GM23338 (cell line): ENCODE measurements at regions not wholly inside any gene's neighbourhood (a gene's known extent, or its start where the extent isn't known, plus 50 kb on each side); places are given as distances from the start of the nearest gene placed in this dataset.

Experiments used
- ATAC-seq: fragments of 200-7000 bp; cut with Tn5 transposase; 3 replicates; pipeline ENCODE4 v1.9.1; 2020
- DNase-seq: peaks from one replicate; pipeline ENCODE4 v3.0.0-alpha.2; 2015; ENCODE audit warnings: low spot score
- H2AFZ ChIP-seq: fragments of 200-600 bp; sonication (generic); 2 replicates; pipeline ENCODE4 v1.8.0; 2016; ENCODE audit warnings: antibody characterized with exemption, mild to moderate bottlenecking, moderate library complexity
- H3F3A ChIP-seq: fragments of 200-600 bp; sonication (generic); replicated peaks from 2 replicates; pipeline ENCODE4 v1.8.0; 2017; ENCODE audit warnings: antibody characterized with exemption, mixed run types, low read depth
- H3K27ac ChIP-seq: fragments of 200-600 bp; sonication (generic); 2 replicates; pipeline ENCODE4 v1.6.1; 2016; ENCODE audit warnings: low read depth
- H3K27me3 ChIP-seq: fragments of 200-600 bp; sonication (generic); 2 replicates; pipeline ENCODE4 v1.8.0; 2016; ENCODE audit warnings: mild to moderate bottlenecking, mixed run types, moderate library complexity; ENCODE audit not compliant: insufficient read depth
- H3K36me3 ChIP-seq: fragments of 200-600 bp; sonication (generic); 2 replicates; pipeline ENCODE4 v1.8.0; 2016; ENCODE audit warnings: mild to moderate bottlenecking; ENCODE audit not compliant: insufficient read depth
- H3K4me1 ChIP-seq: fragments of 200-600 bp; sonication (generic); 2 replicates; pipeline ENCODE4 v1.8.0; 2016; ENCODE audit warnings: mild to moderate bottlenecking, moderate library complexity; ENCODE audit not compliant: insufficient read depth
- H3K4me2 ChIP-seq: fragments of 200-600 bp; sonication (generic); 2 replicates; pipeline ENCODE4 v1.7.1; 2017; ENCODE audit warnings: mixed run types
- H3K4me3 ChIP-seq: fragments of 200-600 bp; sonication (generic); 2 replicates; pipeline ENCODE4 v1.6.1; 2016; ENCODE audit warnings: mixed run types
- H3K79me2 ChIP-seq: fragments of 200-600 bp; sonication (generic); replicated peaks from 2 replicates; pipeline ENCODE4 v1.8.0; 2017; ENCODE audit warnings: mild to moderate bottlenecking; ENCODE audit not compliant: insufficient read depth
- H3K9me2 ChIP-seq: fragments of 200-600 bp; sonication (generic); 2 replicates; pipeline ENCODE4 v1.8.0; 2017; ENCODE audit not compliant: insufficient read depth
- H4K20me1 ChIP-seq: fragments of 200-600 bp; sonication (generic); replicated peaks from 2 replicates; pipeline ENCODE4 v1.8.0; 2017; ENCODE audit warnings: mild to moderate bottlenecking; ENCODE audit not compliant: insufficient read depth
- H3K27ac Mint-ChIP-seq: 2 replicates; pipeline ENCODE4 v1.8.0; 2020; ENCODE audit warnings: inconsistent platforms, mild to moderate bottlenecking, moderate library complexity, mixed read lengths
- H3K27me3 Mint-ChIP-seq: 3 replicates; pipeline ENCODE4 v1.8.0; 2022; ENCODE audit warnings: low read depth, mild to moderate bottlenecking, moderate library complexity, mixed read lengths, inconsistent platforms; ENCODE audit not compliant: insufficient read depth, poor library complexity
- H3K36me3 Mint-ChIP-seq: 3 replicates; pipeline ENCODE4 v1.8.0; 2021; ENCODE audit warnings: low read depth, mild to moderate bottlenecking, inconsistent platforms, moderate library complexity, mixed read lengths
- H3K4me1 Mint-ChIP-seq: 3 replicates; pipeline ENCODE4 v1.8.0; 2020; ENCODE audit warnings: mild to moderate bottlenecking, inconsistent platforms, mixed read lengths
- H3K4me3 Mint-ChIP-seq: 3 replicates; pipeline ENCODE4 v1.8.0; 2021; ENCODE audit warnings: moderate library complexity, mild to moderate bottlenecking, inconsistent platforms, mixed read lengths
- H3K9me3 Mint-ChIP-seq: 3 replicates; pipeline ENCODE4 v1.8.0; 2020; ENCODE audit warnings: moderate library complexity, mild to moderate bottlenecking, inconsistent platforms, mixed read lengths
- CREB1 ChIP-seq: fragments of 250-450 bp; sonication (Bioruptor Pico); IDR thresholded peaks from 2 replicates; pipeline ENCODE4 v1.5.0; 2020; ENCODE audit warnings: low read depth, mild to moderate bottlenecking, moderate library complexity
- EZH2 ChIP-seq: fragments of 200-600 bp; sonication (generic); IDR thresholded peaks from one replicate; pipeline ENCODE4 v1.8.0; 2017; ENCODE audit warnings: antibody characterized with exemption, mild to moderate bottlenecking, low read depth; ENCODE audit not compliant: unreplicated experiment
- EZH2phosphoT487 ChIP-seq: fragments of 200-600 bp; sonication (generic); IDR thresholded peaks from one replicate; pipeline ENCODE4 v1.8.1; 2018; ENCODE audit warnings: antibody characterized with exemption; ENCODE audit not compliant: unreplicated experiment
- JUNB ChIP-seq: IDR thresholded peaks from one replicate; pipeline ENCODE4 v1.6.1; 2016; ENCODE audit warnings: antibody characterized with exemption; ENCODE audit not compliant: unreplicated experiment
- NANOG ChIP-seq: IDR thresholded peaks from 2 replicates; pipeline ENCODE4 v1.6.1; 2016; ENCODE audit warnings: antibody characterized with exemption, borderline replicate concordance
- POLR2AphosphoS5 ChIP-seq: IDR thresholded peaks from 2 replicates; pipeline ENCODE4 v1.6.1; 2016; ENCODE audit warnings: antibody characterized with exemption, low read depth
- STAT1 ChIP-seq: IDR thresholded peaks from one replicate; pipeline ENCODE4 v1.6.1; 2016; ENCODE audit warnings: antibody characterized with exemption; ENCODE audit not compliant: unreplicated experiment
- ZNF114 ChIP-seq: fragments of 250-450 bp; sonication (Bioruptor Pico); IDR thresholded peaks from 2 replicates; pipeline ENCODE4 v1.5.0; 2020; ENCODE audit warnings: mild to moderate bottlenecking, moderate library complexity
- ZNF331 ChIP-seq: fragments of 250-450 bp; sonication (Bioruptor Pico); IDR thresholded peaks from 2 replicates; pipeline ENCODE4 v1.5.0; 2020; ENCODE audit warnings: low read depth, mild to moderate bottlenecking, moderate library complexity
- TF ChIP-seq, protein P1 (sequence below): IDR thresholded peaks from one replicate; pipeline ENCODE4 v1.6.1; 2018; ENCODE audit warnings: antibody characterized with exemption; ENCODE audit not compliant: unreplicated experiment
- TF ChIP-seq, protein P2 (sequence below): IDR thresholded peaks from 2 replicates; pipeline ENCODE4 v1.6.1; 2016; ENCODE audit warnings: antibody characterized with exemption
- TF ChIP-seq, protein P3 (sequence below), 2 experiments: fragments of 200-600 bp in 1 of 2; sonication (generic) in 1 of 2; conservative IDR thresholded peaks; 2 replicates each; pipeline versions ENCODE4 v1.5.1 to v1.6.1; 2016 to 2017; ENCODE audit warnings: antibody characterized with exemption in 2 of 2, low read depth in 2 of 2, mild to moderate bottlenecking in 2 of 2, moderate library complexity in 1 of 2
- TF ChIP-seq, protein P4 (sequence below): fragments of 250-450 bp; sonication (Bioruptor Pico); IDR thresholded peaks from 2 replicates; pipeline ENCODE4 v1.5.0; 2020; ENCODE audit warnings: mild to moderate bottlenecking, moderate library complexity

DNA sequence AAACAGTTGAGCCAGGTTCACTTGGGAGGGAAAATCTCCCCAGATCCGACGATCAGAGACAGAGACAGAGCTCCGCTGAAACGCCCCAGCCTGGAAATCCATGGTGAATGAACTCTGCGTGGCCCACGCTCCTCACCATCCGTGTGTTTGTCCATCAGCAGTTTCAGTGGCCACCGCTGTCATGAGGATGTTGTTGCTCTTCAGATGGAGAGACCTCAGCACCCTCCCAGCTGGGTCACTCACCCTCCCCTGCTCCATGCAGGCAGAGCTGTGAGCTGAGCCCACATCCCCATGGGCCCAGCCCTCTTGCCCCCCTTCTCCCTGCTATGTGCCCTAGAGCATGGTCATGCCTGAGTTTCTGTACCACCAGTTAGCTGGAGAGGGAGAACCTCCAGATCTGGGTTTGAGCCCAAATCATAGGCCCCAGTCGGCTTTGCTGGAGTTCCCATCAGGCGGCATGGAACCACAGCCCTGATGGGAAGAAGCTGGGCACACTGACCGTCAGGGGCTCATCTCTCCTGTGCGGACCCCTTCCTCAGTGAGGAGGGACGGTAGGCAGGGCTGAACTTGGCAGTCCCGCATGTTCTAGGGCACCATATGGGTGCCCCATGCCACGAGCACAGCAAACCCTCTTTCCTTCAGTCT is 154.4 kb upstream of the COL5A1 start:
- Histone ChIP-seq H3K27me3 (no peaks in the 10 kb centered on the region), H3K4me1 (no peaks in the 10 kb centered on the region), H3K36me3 (no peaks in the 10 kb centered on the region), H2AFZ (no peak overlapping the region), H3K27ac (no peak overlapping the region), H3K4me3 (no peak overlapping the region), H3K9me2 (no peaks in the 10 kb centered on the region), H3F3A (no peaks in the 10 kb centered on the region), H4K20me1 (no peaks in the 10 kb centered on the region), H3K79me2 (no peaks in the 10 kb centered on the region), H3K4me2 (no peak overlapping the region)
- TF ChIP-seq, protein P1, sequence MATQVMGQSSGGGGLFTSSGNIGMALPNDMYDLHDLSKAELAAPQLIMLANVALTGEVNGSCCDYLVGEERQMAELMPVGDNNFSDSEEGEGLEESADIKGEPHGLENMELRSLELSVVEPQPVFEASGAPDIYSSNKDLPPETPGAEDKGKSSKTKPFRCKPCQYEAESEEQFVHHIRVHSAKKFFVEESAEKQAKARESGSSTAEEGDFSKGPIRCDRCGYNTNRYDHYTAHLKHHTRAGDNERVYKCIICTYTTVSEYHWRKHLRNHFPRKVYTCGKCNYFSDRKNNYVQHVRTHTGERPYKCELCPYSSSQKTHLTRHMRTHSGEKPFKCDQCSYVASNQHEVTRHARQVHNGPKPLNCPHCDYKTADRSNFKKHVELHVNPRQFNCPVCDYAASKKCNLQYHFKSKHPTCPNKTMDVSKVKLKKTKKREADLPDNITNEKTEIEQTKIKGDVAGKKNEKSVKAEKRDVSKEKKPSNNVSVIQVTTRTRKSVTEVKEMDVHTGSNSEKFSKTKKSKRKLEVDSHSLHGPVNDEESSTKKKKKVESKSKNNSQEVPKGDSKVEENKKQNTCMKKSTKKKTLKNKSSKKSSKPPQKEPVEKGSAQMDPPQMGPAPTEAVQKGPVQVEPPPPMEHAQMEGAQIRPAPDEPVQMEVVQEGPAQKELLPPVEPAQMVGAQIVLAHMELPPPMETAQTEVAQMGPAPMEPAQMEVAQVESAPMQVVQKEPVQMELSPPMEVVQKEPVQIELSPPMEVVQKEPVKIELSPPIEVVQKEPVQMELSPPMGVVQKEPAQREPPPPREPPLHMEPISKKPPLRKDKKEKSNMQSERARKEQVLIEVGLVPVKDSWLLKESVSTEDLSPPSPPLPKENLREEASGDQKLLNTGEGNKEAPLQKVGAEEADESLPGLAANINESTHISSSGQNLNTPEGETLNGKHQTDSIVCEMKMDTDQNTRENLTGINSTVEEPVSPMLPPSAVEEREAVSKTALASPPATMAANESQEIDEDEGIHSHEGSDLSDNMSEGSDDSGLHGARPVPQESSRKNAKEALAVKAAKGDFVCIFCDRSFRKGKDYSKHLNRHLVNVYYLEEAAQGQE = no peak
- TF ChIP-seq ZNF114 (CRISPR knock-in tag) (no peak), JUNB (no peak), ZNF331 (CRISPR knock-in tag) (no peak), EZH2phosphoT487 (no peak), EZH2 (no peak), STAT1 (no peak), NANOG (no peak), CREB1 (CRISPR knock-in tag) (no peak), POLR2AphosphoS5 (no peak)
- TF ChIP-seq, protein P2, sequence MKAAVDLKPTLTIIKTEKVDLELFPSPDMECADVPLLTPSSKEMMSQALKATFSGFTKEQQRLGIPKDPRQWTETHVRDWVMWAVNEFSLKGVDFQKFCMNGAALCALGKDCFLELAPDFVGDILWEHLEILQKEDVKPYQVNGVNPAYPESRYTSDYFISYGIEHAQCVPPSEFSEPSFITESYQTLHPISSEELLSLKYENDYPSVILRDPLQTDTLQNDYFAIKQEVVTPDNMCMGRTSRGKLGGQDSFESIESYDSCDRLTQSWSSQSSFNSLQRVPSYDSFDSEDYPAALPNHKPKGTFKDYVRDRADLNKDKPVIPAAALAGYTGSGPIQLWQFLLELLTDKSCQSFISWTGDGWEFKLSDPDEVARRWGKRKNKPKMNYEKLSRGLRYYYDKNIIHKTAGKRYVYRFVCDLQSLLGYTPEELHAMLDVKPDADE = no peak
- TF ChIP-seq, protein P3, sequence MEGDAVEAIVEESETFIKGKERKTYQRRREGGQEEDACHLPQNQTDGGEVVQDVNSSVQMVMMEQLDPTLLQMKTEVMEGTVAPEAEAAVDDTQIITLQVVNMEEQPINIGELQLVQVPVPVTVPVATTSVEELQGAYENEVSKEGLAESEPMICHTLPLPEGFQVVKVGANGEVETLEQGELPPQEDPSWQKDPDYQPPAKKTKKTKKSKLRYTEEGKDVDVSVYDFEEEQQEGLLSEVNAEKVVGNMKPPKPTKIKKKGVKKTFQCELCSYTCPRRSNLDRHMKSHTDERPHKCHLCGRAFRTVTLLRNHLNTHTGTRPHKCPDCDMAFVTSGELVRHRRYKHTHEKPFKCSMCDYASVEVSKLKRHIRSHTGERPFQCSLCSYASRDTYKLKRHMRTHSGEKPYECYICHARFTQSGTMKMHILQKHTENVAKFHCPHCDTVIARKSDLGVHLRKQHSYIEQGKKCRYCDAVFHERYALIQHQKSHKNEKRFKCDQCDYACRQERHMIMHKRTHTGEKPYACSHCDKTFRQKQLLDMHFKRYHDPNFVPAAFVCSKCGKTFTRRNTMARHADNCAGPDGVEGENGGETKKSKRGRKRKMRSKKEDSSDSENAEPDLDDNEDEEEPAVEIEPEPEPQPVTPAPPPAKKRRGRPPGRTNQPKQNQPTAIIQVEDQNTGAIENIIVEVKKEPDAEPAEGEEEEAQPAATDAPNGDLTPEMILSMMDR (conservative IDR thresholded peaks at IDR 0.05; ENCODE audit: low read depth in 2 of 2) = no peak
- TF ChIP-seq, protein P4, sequence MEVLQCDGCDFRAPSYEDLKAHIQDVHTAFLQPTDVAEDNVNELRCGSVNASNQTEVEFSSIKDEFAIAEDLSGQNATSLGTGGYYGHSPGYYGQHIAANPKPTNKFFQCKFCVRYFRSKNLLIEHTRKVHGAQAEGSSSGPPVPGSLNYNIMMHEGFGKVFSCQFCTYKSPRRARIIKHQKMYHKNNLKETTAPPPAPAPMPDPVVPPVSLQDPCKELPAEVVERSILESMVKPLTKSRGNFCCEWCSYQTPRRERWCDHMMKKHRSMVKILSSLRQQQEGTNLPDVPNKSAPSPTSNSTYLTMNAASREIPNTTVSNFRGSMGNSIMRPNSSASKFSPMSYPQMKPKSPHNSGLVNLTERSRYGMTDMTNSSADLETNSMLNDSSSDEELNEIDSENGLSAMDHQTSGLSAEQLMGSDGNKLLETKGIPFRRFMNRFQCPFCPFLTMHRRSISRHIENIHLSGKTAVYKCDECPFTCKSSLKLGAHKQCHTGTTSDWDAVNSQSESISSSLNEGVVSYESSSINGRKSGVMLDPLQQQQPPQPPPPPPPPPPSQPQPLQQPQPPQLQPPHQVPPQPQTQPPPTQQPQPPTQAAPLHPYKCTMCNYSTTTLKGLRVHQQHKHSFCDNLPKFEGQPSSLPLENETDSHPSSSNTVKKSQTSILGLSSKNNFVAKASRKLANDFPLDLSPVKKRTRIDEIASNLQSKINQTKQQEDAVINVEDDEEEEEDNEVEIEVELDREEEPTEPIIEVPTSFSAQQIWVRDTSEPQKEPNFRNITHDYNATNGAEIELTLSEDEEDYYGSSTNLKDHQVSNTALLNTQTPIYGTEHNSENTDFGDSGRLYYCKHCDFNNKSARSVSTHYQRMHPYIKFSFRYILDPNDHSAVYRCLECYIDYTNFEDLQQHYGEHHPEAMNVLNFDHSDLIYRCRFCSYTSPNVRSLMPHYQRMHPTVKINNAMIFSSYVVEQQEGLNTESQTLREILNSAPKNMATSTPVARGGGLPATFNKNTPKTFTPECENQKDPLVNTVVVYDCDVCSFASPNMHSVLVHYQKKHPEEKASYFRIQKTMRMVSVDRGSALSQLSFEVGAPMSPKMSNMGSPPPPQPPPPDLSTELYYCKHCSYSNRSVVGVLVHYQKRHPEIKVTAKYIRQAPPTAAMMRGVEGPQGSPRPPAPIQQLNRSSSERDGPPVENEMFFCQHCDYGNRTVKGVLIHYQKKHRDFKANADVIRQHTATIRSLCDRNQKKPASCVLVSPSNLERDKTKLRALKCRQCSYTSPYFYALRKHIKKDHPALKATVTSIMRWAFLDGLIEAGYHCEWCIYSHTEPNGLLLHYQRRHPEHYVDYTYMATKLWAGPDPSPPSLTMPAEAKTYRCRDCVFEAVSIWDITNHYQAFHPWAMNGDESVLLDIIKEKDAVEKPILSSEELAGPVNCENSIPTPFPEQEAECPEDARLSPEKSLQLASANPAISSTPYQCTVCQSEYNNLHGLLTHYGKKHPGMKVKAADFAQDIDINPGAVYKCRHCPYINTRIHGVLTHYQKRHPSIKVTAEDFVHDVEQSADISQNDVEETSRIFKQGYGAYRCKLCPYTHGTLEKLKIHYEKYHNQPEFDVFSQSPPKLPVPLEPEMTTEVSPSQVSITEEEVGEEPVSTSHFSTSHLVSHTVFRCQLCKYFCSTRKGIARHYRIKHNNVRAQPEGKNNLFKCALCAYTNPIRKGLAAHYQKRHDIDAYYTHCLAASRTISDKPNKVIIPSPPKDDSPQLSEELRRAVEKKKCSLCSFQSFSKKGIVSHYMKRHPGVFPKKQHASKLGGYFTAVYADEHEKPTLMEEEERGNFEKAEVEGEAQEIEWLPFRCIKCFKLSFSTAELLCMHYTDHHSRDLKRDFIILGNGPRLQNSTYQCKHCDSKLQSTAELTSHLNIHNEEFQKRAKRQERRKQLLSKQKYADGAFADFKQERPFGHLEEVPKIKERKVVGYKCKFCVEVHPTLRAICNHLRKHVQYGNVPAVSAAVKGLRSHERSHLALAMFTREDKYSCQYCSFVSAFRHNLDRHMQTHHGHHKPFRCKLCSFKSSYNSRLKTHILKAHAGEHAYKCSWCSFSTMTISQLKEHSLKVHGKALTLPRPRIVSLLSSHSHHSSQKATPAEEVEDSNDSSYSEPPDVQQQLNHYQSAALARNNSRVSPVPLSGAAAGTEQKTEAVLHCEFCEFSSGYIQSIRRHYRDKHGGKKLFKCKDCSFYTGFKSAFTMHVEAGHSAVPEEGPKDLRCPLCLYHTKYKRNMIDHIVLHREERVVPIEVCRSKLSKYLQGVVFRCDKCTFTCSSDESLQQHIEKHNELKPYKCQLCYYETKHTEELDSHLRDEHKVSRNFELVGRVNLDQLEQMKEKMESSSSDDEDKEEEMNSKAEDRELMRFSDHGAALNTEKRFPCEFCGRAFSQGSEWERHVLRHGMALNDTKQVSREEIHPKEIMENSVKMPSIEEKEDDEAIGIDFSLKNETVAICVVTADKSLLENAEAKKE (CRISPR knock-in tag) = no peak
- no peaks in the 10 kb centered on the region for H3K9me3 Mint-ChIP-seq
- H3K27ac Mint-ChIP-seq = no peak overlapping the region
- H3K4me1 Mint-ChIP-seq = no peaks in the 10 kb centered on the region; the same call in 2 of the 3 replicates
- H3K27me3 Mint-ChIP-seq = peaks cover 11% of the 10 kb centered on the region
- H3K4me3 Mint-ChIP-seq = no peak overlapping the region
- no peaks in the 10 kb centered on the region; the same call in 2 of the 3 replicates for H3K36me3 Mint-ChIP-seq
- DNase-seq (no peak), ATAC-seq (no peak)
